ENCODE measurements at regions not wholly inside any gene's neighbourhood (a gene's known extent, or its start where the extent isn't known, plus 50 kb on each side); places are given as distances from the start of the nearest gene placed in this dataset.

DNA sequence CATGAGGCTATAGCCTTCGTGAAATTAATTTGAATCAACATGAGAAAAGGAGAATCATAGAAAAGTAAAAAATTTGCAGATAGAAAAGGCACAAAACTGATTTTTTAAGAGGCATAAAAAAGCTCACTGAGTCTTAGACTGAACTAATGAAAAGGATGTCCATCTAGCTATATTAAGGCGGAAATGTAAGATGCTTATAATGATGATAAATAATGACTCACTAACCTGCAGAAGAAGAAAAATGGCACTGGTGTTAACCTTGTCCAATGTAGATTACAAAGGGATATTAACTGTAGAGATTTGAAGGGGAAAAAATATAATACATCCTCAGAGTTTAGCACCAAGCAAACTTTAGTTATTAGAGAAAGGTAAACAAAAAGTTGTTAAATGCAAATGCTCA, 1098.0 kb upstream of the DDX18 start:
- TF ChIP-seq, protein P1, sequence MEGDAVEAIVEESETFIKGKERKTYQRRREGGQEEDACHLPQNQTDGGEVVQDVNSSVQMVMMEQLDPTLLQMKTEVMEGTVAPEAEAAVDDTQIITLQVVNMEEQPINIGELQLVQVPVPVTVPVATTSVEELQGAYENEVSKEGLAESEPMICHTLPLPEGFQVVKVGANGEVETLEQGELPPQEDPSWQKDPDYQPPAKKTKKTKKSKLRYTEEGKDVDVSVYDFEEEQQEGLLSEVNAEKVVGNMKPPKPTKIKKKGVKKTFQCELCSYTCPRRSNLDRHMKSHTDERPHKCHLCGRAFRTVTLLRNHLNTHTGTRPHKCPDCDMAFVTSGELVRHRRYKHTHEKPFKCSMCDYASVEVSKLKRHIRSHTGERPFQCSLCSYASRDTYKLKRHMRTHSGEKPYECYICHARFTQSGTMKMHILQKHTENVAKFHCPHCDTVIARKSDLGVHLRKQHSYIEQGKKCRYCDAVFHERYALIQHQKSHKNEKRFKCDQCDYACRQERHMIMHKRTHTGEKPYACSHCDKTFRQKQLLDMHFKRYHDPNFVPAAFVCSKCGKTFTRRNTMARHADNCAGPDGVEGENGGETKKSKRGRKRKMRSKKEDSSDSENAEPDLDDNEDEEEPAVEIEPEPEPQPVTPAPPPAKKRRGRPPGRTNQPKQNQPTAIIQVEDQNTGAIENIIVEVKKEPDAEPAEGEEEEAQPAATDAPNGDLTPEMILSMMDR (conservative IDR thresholded peaks at IDR 0.05; ENCODE audit: low read length) = no peak
- no peak for TF ChIP-seq EZH2phosphoT487 (IDR thresholded peaks at IDR 0.05; ENCODE audit: borderline replicate concordance, low read depth, low read length)
